H9 (cell line): ENCODE measurements at regions not wholly inside any gene's neighbourhood (a gene's known extent, or its start where the extent isn't known, plus 50 kb on each side); places are given as distances from the start of the nearest gene placed in this dataset.

Source experiments
- DNase-seq: peaks from one replicate; pipeline ENCODE4 v3.0.0-alpha.2; 2017
- H2AFZ ChIP-seq: one replicate; pipeline ENCODE4 v1.6.1; 2013; ENCODE audit warnings: mild to moderate bottlenecking, low read length, control low read depth, moderate library complexity
- H2AK5ac ChIP-seq: 2 replicates; pipeline ENCODE4 v1.6.1; 2013; ENCODE audit warnings: low read length, control low read depth, mixed read lengths; ENCODE audit not compliant: insufficient read length
- H2BK120ac ChIP-seq: one replicate; pipeline ENCODE4 v1.6.1; 2013; ENCODE audit warnings: low read depth, mild to moderate bottlenecking, low read length, control low read depth, inconsistent platforms; ENCODE audit not compliant: poor library complexity, severe bottlenecking
- H2BK12ac ChIP-seq: 2 replicates; pipeline ENCODE4 v1.6.1; 2013; ENCODE audit warnings: low read length, control low read depth, mixed read lengths, low read depth; ENCODE audit not compliant: insufficient read length
- H2BK15ac ChIP-seq: 2 replicates; pipeline ENCODE4 v1.6.1; 2013; ENCODE audit warnings: low read depth, low read length, control low read depth
- H2BK20ac ChIP-seq: one replicate; pipeline ENCODE4 v1.6.1; 2013; ENCODE audit warnings: low read depth, mild to moderate bottlenecking, low read length, control low read depth, inconsistent platforms; ENCODE audit not compliant: poor library complexity, severe bottlenecking
- H2BK5ac ChIP-seq: 2 replicates; pipeline ENCODE4 v1.6.1; 2013; ENCODE audit warnings: low read length, control low read depth, mixed read lengths; ENCODE audit not compliant: insufficient read length
- H3K14ac ChIP-seq: 2 replicates; pipeline ENCODE4 v1.6.1; 2013; ENCODE audit warnings: low read length, control low read depth; ENCODE audit not compliant: insufficient read depth
- H3K18ac ChIP-seq: 2 replicates; pipeline ENCODE4 v1.6.1; 2013; ENCODE audit warnings: low read depth, mild to moderate bottlenecking, mixed read lengths, low read length, control low read depth; ENCODE audit not compliant: insufficient read length
- H3K23ac ChIP-seq: 2 replicates; pipeline ENCODE4 v1.6.1; 2013; ENCODE audit warnings: low read length, control low read depth, mixed read lengths, low read depth; ENCODE audit not compliant: insufficient read length
- H3K23me2 ChIP-seq: 2 replicates; pipeline ENCODE4 v1.6.1; 2013; ENCODE audit warnings: low read depth, mild to moderate bottlenecking, mixed read lengths, low read length, control low read depth; ENCODE audit not compliant: insufficient read length, poor library complexity, severe bottlenecking
- H3K27ac ChIP-seq: 2 replicates; pipeline ENCODE4 v1.5.1; 2013; ENCODE audit warnings: low read length, control low read depth, mixed read lengths, low read depth; ENCODE audit not compliant: insufficient read length
- H3K27me3 ChIP-seq: 2 replicates; pipeline ENCODE4 v1.6.1; 2013; ENCODE audit warnings: low read length, control low read depth, inconsistent platforms; ENCODE audit not compliant: insufficient read depth
- H3K4ac ChIP-seq: 2 replicates; pipeline ENCODE4 v1.6.1; 2013; ENCODE audit warnings: low read depth, mild to moderate bottlenecking, control low read depth, inconsistent platforms, low read length, moderate library complexity
- H3K4me1 ChIP-seq: 2 replicates; pipeline ENCODE4 v1.6.1; 2013; ENCODE audit warnings: low read length, control low read depth, inconsistent platforms; ENCODE audit not compliant: insufficient read depth
- H3K4me2 ChIP-seq: 2 replicates; pipeline ENCODE4 v1.6.1; 2013; ENCODE audit warnings: low read length, control low read depth, mixed read lengths; ENCODE audit not compliant: insufficient read length, insufficient read depth
- H3K56ac ChIP-seq: 2 replicates; pipeline ENCODE4 v1.6.1; 2013; ENCODE audit warnings: low read depth, mild to moderate bottlenecking, mixed read lengths, low read length, control low read depth; ENCODE audit not compliant: insufficient read length
- H3K79me1 ChIP-seq: 2 replicates; pipeline ENCODE4 v1.6.1; 2013; ENCODE audit warnings: low read depth, mild to moderate bottlenecking, moderate library complexity, low read length, control low read depth, inconsistent platforms; ENCODE audit not compliant: insufficient read depth, poor library complexity, severe bottlenecking
- H3K79me2 ChIP-seq: 2 replicates; pipeline ENCODE4 v1.6.1; 2013; ENCODE audit warnings: low read length, control low read depth, inconsistent platforms; ENCODE audit not compliant: insufficient read depth
- H3K9ac ChIP-seq: 2 replicates; pipeline ENCODE4 v1.6.1; 2013; ENCODE audit warnings: low read length, control low read depth, mixed read lengths; ENCODE audit not compliant: insufficient read length; ENCODE audit errors: extremely low read depth
- H3K9me3 ChIP-seq: one replicate; pipeline ENCODE4 v1.6.1; 2013; ENCODE audit warnings: low read depth, low read length, inconsistent platforms; ENCODE audit not compliant: control insufficient read depth
- H3T11ph ChIP-seq: one replicate; pipeline ENCODE4 v1.6.1; 2013; ENCODE audit warnings: mild to moderate bottlenecking, low read length, control low read depth, inconsistent platforms
- H4K20me1 ChIP-seq: one replicate; pipeline ENCODE4 v1.6.1; 2013; ENCODE audit not compliant: control insufficient read depth, insufficient read length, insufficient read depth
- H4K5ac ChIP-seq: 2 replicates; pipeline ENCODE4 v1.6.1; 2013; ENCODE audit warnings: low read depth, mild to moderate bottlenecking, mixed read lengths, low read length, control low read depth; ENCODE audit not compliant: insufficient read length
- H4K8ac ChIP-seq: replicated peaks from 2 replicates; pipeline ENCODE4 v1.6.1; 2013; ENCODE audit warnings: low read length, control low read depth, mixed read lengths, low read depth; ENCODE audit not compliant: insufficient read length
- H4K91ac ChIP-seq: 2 replicates; pipeline ENCODE4 v1.6.1; 2013; ENCODE audit warnings: low read depth, mild to moderate bottlenecking, moderate library complexity, mixed read lengths, low read length, control low read depth; ENCODE audit not compliant: insufficient read length
- H3K27ac Mint-ChIP-seq, 3 experiments: 2 replicates in 2 of 3; 3 replicates in 1 of 3; pipeline ENCODE4 v1.8.0; 2020 to 2021; ENCODE audit warnings: mixed read lengths in 3 of 3, mild to moderate bottlenecking in 1 of 3, moderate library complexity in 1 of 3
- H3K27me3 Mint-ChIP-seq: 2 replicates; pipeline ENCODE4 v1.8.0; 2021; ENCODE audit warnings: low read depth, mild to moderate bottlenecking, moderate library complexity, mixed read lengths
- H3K36me3 Mint-ChIP-seq, 3 experiments: 2 replicates in 2 of 3; 3 replicates in 1 of 3; pipeline ENCODE4 v1.8.0; 2020 to 2021; ENCODE audit warnings: low read depth in 3 of 3, mixed read lengths in 3 of 3; ENCODE audit not compliant: insufficient read depth in 1 of 3
- H3K4me1 Mint-ChIP-seq, 2 experiments: 2 replicates each; pipeline ENCODE4 v1.8.0; 2020; ENCODE audit warnings: mixed read lengths in 2 of 2
- H3K4me3 Mint-ChIP-seq, 2 experiments: 2 replicates in 1 of 2; 3 replicates in 1 of 2; pipeline ENCODE4 v1.8.0; 2020 to 2021; ENCODE audit warnings: mild to moderate bottlenecking in 2 of 2, mixed read lengths in 2 of 2, moderate library complexity in 1 of 2
- H3K9me3 Mint-ChIP-seq, 2 experiments: 2 replicates in 1 of 2; 3 replicates in 1 of 2; pipeline ENCODE4 v1.8.0; 2020; ENCODE audit warnings: mild to moderate bottlenecking in 2 of 2, mixed read lengths in 2 of 2, moderate library complexity in 1 of 2
- WGBS: extraction: QIAGEN DNeasy Blood & Tissue Kit; methylation state at CpG from one replicate; pipeline ENCODE4 v1.1.7; 2013; ENCODE audit warnings: missing lambda C conversion rate, low lambda C conversion rate, mixed read lengths; ENCODE audit not compliant: insufficient read length; ENCODE audit errors: extremely low coverage; 5-methylcytosine and 5-hydroxymethylcytosine counted together
- TF ChIP-seq, protein P1 (sequence below): fragments of 200-600 bp; sonication (generic); conservative IDR thresholded peaks from 3 replicates; pipeline ENCODE4 v1.8.0; 2021; ENCODE audit warnings: antibody characterized with exemption, mild to moderate bottlenecking

- no peak overlapping the region for H3K23ac ChIP-seq
- H4K91ac ChIP-seq: no peak overlapping the region
- no peak overlapping the region for H3K4me2 ChIP-seq
- no CpG with 5 or more reads among the region's 3 CpGs for WGBS
- no peak overlapping the region for H3K27ac ChIP-seq
- no peak overlapping the region for H3T11ph ChIP-seq
- H2BK15ac ChIP-seq: no peak overlapping the region
- H4K5ac ChIP-seq: no peak overlapping the region
- H2BK5ac ChIP-seq: no peak overlapping the region
- no peak overlapping the region for H4K8ac ChIP-seq
- no peak overlapping the region for H2AK5ac ChIP-seq
- no peaks in the 10 kb centered on the region for H3K79me1 ChIP-seq
- Mint-ChIP-seq H3K36me3 (no peaks in the 10 kb centered on the region), H3K4me1 (peaks cover 2 to 9% of the 10 kb centered on the region in 2 experiments; a peak in 3 of 4 replicates), H3K9me3 (peaks cover 0 to 3% of the 10 kb centered on the region in 2 experiments; a peak in 1 of 5 replicates), H3K27me3 (no peaks in the 10 kb centered on the region), H3K27ac (no peak overlapping the region; a peak in 1 of 7 replicates), H3K4me3 (no peak overlapping the region)
- no peak for DNase-seq
- H3K14ac ChIP-seq: no peak overlapping the region
- H2BK12ac ChIP-seq: no peak overlapping the region
- H3K56ac ChIP-seq: no peak overlapping the region
- TF ChIP-seq, protein P1, sequence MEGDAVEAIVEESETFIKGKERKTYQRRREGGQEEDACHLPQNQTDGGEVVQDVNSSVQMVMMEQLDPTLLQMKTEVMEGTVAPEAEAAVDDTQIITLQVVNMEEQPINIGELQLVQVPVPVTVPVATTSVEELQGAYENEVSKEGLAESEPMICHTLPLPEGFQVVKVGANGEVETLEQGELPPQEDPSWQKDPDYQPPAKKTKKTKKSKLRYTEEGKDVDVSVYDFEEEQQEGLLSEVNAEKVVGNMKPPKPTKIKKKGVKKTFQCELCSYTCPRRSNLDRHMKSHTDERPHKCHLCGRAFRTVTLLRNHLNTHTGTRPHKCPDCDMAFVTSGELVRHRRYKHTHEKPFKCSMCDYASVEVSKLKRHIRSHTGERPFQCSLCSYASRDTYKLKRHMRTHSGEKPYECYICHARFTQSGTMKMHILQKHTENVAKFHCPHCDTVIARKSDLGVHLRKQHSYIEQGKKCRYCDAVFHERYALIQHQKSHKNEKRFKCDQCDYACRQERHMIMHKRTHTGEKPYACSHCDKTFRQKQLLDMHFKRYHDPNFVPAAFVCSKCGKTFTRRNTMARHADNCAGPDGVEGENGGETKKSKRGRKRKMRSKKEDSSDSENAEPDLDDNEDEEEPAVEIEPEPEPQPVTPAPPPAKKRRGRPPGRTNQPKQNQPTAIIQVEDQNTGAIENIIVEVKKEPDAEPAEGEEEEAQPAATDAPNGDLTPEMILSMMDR: no peak
- no peak overlapping the region for H2BK120ac ChIP-seq
- H4K20me1 ChIP-seq: no peaks in the 10 kb centered on the region
- H3K9me3 ChIP-seq: no peaks in the 10 kb centered on the region
- no peak overlapping the region for H3K4ac ChIP-seq
- no peaks in the 10 kb centered on the region for H3K79me2 ChIP-seq
- H3K27me3 ChIP-seq: no peaks in the 10 kb centered on the region
- no peak overlapping the region for H2BK20ac ChIP-seq
- no peaks in the 10 kb centered on the region for H3K4me1 ChIP-seq
- H3K9ac ChIP-seq: no peak overlapping the region
- no peak overlapping the region for H3K18ac ChIP-seq
- H2AFZ ChIP-seq: no peak overlapping the region
- H3K23me2 ChIP-seq: no peaks in the 10 kb centered on the region
Observed at GRCh38 chr9:92187390-92187789, 72.2 kb upstream of the SPTLC1 start.
